ENCODE measurements at regions not wholly inside any gene's neighbourhood (a gene's known extent, or its start where the extent isn't known, plus 50 kb on each side); places are given as distances from the start of the nearest gene placed in this dataset.

GRCh38 chr5:143870362-143870761, 58.4 kb downstream of the HMHB1 start:
- no peak for DNase-seq

GRCh38 chr5:143870871-143871632, 59.1 kb downstream of the HMHB1 start:
- DNase-seq: no peak

GRCh38 chr5:143871672-143872071, 59.7 kb downstream of the HMHB1 start:
- no peak for DNase-seq

DNA sequence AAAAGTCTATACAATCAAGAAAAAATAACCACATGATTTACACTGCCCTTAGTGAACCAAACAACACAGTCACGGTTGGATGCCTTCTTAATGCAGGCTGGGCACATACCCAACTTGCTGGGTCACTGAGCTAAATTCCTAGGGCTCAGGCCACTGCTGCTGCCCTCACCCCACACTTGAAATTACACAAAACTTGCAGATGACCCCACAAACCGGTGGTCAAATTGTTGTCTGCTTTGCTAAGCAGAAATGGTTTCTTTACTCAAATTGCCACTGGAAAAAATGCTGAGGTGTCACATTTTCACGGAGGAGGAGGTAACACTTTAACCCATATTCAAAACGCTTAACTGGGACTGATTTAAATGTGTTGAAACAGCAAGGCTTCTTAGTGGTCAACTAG, 62.4 kb downstream of the HMHB1 start:
- DNase-seq: peak in 5 of 56 donors; percentile 1 to 9 (median 3)

GRCh38 chr5:143877196-143877595, 65.2 kb downstream of the HMHB1 start:
- peak in 1 of 56 donors; percentile 1 for DNase-seq

DNA sequence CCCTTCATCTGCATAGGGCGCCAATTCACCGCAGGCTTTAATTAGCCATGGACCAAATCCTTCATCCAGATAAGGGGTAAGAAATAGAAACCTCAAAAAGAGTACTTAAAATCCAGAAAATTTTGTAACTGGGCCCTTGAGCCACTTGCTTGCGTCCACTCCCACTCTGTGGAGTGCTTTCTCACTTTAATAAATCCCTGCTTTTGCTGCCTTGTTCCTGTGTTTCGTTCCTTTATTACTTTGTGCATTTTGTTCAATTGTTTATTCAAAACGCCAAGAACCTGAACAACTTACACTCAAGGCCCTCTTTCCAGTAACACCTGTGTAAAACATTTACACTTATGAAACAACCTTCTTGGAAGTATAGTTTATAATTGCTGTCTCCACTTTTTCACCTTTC, 66.5 kb downstream of the HMHB1 start:
- DNase-seq: no peak

DNA sequence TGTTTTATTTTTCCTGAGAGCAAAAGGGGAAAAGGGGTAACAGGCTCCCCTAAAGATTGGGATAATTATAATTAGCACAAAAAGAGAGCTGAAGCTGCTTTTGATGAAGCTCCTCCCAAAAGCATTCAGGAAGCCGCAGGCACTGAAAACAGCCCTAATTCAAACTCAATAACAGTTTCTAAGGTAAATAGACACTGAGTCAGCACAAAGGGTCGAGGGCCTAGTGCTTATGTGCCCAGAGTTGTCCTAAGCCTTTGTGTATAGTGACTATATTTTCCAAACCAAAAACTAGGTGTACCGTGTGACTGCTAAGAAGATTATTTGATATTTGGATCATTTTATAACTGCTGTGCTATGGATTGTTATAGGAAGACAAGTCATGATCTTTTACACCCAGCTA, 67.7 kb downstream of the HMHB1 start:
- no peak for DNase-seq

DNA sequence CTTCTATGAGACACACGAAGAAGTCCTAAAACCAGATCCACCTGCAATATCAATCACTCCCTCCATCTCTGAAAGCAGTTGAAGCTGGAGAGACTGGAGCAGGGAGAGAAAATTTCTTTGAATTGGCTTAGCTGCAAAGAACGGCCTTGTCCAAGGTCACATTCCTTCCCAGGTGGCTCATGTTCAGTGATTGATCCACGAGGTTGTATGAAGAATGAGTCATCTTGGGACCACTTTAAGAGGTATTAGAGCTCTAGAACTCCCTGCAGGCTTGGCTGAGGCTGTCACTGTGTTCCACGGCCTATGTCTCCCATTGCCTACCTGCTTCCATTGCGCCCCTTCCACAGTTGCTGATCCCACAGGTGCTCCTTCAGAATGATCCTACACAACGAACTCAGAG, 68.2 kb downstream of the HMHB1 start:
- no peak for DNase-seq

- DNase-seq: no peak
These were observed 70.6 kb downstream of the HMHB1 start for GRCh38 chr5:143882520-143882919.

DNA sequence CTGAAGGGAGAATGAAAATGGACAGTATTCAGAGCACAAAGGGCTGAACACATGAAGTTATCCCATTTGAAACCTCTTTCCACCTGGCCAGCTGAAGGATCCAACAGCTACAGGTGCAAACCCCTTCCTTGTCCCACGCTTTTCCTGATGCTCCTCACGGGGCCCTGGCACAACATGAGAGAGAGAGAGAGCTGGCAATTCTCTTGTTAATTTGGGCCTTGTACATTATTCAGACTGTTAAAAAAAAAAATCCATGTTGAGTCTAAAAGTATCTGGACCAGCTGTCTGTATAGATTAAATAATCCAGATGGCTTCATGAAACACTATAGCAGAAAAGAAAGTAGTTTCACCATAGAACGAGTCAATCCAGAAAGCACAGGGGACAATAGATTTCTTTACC, 74.1 kb downstream of the HMHB1 start:
- DNase-seq: no peak

- DNase-seq: peak in 27 of 56 donors; percentile 1 to 51 (median 17)
These were observed 75.0 kb downstream of the HMHB1 start for GRCh38 chr5:143886651-143887638.

GRCh38 chr5:143887903-143888665, 76.1 kb downstream of the HMHB1 start:
- no peak for DNase-seq

DNA sequence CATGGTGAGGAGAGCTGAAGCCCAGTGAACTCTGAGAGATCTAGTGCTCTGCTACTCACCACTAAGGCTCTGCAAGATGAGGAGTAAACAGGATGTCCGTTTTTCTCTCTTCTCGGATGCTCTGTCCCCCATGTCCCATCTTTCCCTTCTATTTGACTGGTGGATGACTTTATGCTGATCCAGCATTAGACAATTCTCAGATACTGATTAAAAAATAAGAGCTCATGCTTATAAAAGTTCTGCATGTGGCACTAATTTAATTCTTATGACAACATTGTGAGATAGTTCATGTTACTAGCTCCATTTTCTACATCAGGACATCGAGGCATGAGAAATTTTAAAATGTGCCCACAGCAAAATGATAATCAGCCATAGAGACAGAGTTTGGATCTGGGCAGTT, 77.0 kb downstream of the HMHB1 start:
- no peak for DNase-seq

GRCh38 chr5:143889986-143890385, 78.0 kb downstream of the HMHB1 start:
- DNase-seq: no peak

- no peak for DNase-seq
These were observed 78.5 kb downstream of the HMHB1 start for GRCh38 chr5:143890487-143890886.

- DNase-seq: peak in 4 of 56 donors; percentile 12 to 46 (median 22)
These were observed 80.3 kb downstream of the HMHB1 start for GRCh38 chr5:143892271-143892670.

DNA sequence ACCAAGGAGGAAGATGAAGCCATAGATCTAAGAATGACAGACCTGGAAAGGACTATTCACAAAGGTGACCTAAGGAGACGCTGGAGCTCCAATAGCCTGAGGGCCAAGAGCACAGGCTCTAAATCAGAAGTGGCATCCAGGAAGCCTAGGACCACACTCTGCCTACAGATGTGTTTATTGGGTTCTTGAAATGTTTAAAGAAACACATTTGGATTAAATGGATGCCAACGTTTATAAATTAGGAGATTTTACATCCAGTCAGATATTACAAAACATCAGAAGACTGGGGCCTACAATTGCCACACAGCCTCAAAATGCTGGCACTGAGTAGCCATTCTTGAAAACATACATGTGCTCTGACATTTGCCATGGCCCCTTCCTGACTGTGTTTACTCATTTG, 80.9 kb downstream of the HMHB1 start:
- no peak for DNase-seq

DNA sequence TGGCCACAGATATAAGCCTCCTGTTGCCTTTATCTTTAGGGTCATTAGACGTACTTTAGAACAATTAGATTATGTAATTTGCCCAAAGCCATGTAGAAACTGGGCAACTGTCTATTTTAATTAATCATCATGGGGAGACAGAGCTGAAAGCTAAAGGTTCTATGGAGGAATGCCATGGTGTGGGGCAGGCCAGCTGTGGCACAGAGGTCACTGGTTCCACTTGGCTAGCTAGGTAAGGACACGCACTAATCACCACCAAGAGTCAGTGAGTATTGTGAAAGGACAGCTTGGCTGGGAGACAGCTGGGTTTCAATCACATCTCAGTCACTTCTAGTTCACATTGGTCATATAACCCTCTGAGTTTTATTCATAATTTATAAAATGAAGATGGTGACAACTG, 81.7 kb downstream of the HMHB1 start:
- DNase-seq: no peak

GRCh38 chr5:143896516-143896915, 84.6 kb downstream of the HMHB1 start:
- DNase-seq: no peak

GRCh38 chr5:143896966-143897365, 85.0 kb downstream of the HMHB1 start:
- DNase-seq: no peak

- DNase-seq: no peak
These were observed 86.4 kb downstream of the HMHB1 start for GRCh38 chr5:143898381-143898780.

Data from amygdala (tissue), 56 donors.